ENCODE measurements at regions not wholly inside any gene's neighbourhood (a gene's known extent, or its start where the extent isn't known, plus 50 kb on each side); places are given as distances from the start of the nearest gene placed in this dataset.

DNA sequence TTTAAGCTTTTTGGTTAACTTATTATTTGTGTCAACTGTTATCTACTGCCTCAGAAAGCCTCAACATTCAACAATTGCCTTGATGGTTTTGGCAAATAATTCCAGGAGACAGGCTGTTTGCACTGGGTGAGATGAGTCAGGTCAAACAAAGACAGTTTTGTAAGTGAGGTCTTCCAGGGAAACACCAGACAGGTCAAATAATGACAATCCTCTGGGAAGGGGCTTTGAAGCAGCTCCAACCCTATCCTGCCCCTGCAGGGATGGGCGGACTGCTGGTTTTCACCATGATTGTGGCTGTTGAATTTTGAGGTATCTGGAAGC lies 79.4 kb upstream of the PRR23E start:
- no peak overlapping the region for H3K27ac Mint-ChIP-seq (ENCODE audit: unreplicated experiment)
- no peaks in the 10 kb centered on the region for H3K4me1 ChIP-seq
- no peaks in the 10 kb centered on the region for H3K27me3 ChIP-seq (replicated peaks; ENCODE audit: control insufficient read depth, insufficient read depth, low read length)
- no peaks in the 10 kb centered on the region for H3K36me3 ChIP-seq (ENCODE audit: control insufficient read depth, insufficient read depth, low read length)
- CTCF ChIA-PET, result no interaction called here
- intact Hi-C loops (cut with micrococcal nuclease; ENCODE audit: unreplicated experiment), result no loop called here
- no peak for DNase-seq
- no peak overlapping the region for H3K4me3 ChIP-seq (ENCODE audit: low read depth, low read length)
- BruUV-seq (replicated peaks), result no TSS peak
- peaks cover 3% of the 10 kb centered on the region for H3K27me3 Mint-ChIP-seq (ENCODE audit: insufficient read depth, unreplicated experiment)
- H3K4me3 Mint-ChIP-seq (ENCODE audit: unreplicated experiment), result no peak overlapping the region
- TF ChIP-seq, protein P1, sequence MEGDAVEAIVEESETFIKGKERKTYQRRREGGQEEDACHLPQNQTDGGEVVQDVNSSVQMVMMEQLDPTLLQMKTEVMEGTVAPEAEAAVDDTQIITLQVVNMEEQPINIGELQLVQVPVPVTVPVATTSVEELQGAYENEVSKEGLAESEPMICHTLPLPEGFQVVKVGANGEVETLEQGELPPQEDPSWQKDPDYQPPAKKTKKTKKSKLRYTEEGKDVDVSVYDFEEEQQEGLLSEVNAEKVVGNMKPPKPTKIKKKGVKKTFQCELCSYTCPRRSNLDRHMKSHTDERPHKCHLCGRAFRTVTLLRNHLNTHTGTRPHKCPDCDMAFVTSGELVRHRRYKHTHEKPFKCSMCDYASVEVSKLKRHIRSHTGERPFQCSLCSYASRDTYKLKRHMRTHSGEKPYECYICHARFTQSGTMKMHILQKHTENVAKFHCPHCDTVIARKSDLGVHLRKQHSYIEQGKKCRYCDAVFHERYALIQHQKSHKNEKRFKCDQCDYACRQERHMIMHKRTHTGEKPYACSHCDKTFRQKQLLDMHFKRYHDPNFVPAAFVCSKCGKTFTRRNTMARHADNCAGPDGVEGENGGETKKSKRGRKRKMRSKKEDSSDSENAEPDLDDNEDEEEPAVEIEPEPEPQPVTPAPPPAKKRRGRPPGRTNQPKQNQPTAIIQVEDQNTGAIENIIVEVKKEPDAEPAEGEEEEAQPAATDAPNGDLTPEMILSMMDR (IDR thresholded peaks at IDR 0.05; ENCODE audit: insufficient read depth in 1 of 2, low read depth in 1 of 2, low read length in 1 of 2, severe bottlenecking in 1 of 2, unreplicated experiment in 1 of 2), result no peak
- H3K36me3 Mint-ChIP-seq (ENCODE audit: insufficient read depth, unreplicated experiment), result no peaks in the 10 kb centered on the region
- POLR2A ChIA-PET, result no interaction called here
- peaks cover 20% of the 10 kb centered on the region for H3K9me3 ChIP-seq
- no peaks in the 10 kb centered on the region for H3K4me1 Mint-ChIP-seq (ENCODE audit: low read depth, unreplicated experiment)
- peaks cover 6% of the 10 kb centered on the region for H3K9me3 Mint-ChIP-seq (ENCODE audit: unreplicated experiment)

DNA sequence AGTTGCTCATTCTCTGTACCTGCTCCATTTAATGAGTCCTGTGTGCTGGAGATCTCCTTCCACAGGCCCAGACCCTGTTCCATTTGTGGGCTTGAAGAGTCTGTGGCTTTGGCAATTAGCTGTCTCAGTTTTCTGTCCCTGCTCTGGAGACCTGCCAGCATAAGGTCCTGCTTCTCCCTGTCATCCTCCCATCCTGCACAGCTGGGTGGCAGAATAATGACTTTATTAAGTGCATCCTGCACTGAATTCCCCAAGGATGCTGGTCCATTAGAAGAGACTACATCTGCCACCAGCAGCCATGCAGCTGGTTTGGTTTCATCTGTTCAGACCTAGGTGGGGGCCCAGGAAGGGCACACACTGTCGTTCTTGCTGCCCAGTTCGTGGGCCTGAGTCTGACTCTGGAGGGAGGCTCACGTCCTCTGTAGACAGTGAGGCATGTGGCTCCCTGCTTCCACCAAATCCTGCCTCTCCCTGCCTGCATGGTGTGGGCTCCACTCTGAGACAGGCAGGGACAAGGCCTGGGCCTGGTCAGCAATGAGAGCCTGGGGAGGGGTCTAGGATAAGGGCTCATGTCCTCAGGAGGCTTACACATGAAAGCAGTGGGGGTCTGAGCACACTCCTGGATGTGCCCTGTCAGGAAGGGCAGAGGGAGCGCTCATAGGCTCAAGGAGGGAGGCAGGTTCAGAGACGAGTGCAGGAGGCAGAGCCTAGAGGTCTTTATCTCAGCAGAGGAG lies 78.4 kb upstream of the PRR23E start:
- Histone ChIP-seq H3K36me3 (ENCODE audit: control insufficient read depth, insufficient read depth, low read length) (no peaks in the 10 kb centered on the region), H3K4me1 (no peaks in the 10 kb centered on the region), H3K4me3 (ENCODE audit: low read depth, low read length) (no peak overlapping the region), H3K27me3 (replicated peaks; ENCODE audit: control insufficient read depth, insufficient read depth, low read length) (no peaks in the 10 kb centered on the region), H3K9me3 (peaks cover 20% of the 10 kb centered on the region)
- Mint-ChIP-seq H3K4me1 (ENCODE audit: low read depth, unreplicated experiment) (no peaks in the 10 kb centered on the region), H3K36me3 (ENCODE audit: insufficient read depth, unreplicated experiment) (no peaks in the 10 kb centered on the region), H3K9me3 (ENCODE audit: unreplicated experiment) (no peaks in the 10 kb centered on the region), H3K27me3 (ENCODE audit: insufficient read depth, unreplicated experiment) (peaks cover 3% of the 10 kb centered on the region), H3K27ac (ENCODE audit: unreplicated experiment) (no peak overlapping the region), H3K4me3 (ENCODE audit: unreplicated experiment) (no peak overlapping the region)
- ChIA-PET POLR2A (no interaction called here), CTCF (no interaction called here)
- TF ChIP-seq, protein P1 (IDR thresholded peaks at IDR 0.05; ENCODE audit: insufficient read depth in 1 of 2, low read depth in 1 of 2, low read length in 1 of 2, severe bottlenecking in 1 of 2, unreplicated experiment in 1 of 2), result no peak
- no TSS peak for BruUV-seq (replicated peaks)
- intact Hi-C loops (cut with micrococcal nuclease; ENCODE audit: unreplicated experiment), result no loop called here
- DNase-seq, result no peak

DNA sequence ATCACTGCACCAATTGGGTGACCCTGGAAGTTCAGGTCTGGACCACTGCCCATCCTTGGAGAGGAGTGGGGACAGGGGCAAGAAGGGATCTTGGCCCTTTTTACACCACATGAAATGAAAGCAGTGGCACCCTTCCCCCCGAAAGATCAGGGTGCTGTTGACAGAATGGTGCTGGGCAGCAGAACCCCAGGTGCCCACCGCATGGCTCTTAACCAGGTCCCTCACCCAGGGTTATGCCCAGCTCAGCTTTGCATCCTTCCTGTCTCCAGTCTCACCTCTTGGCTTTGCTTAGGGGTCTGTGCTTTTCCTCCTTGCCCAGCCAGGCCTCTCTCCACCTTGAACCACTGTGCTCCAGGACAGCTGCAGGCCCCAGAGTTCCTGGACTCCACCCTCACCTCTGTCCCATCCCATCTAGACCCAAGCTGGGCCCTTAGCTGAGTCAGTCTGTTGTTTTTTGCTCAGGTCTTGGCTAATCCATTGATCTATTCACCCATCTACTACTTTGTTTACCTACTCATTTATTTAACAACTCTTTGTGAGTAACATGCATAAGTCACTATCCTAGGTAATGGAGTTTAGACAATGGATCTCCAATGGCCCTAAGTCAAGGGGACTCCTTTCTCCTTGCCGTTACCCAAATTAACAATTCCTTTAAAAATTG lies 77.1 kb upstream of the PRR23E start:
- peaks cover 3% of the 10 kb centered on the region for H3K27me3 Mint-ChIP-seq (ENCODE audit: insufficient read depth, unreplicated experiment)
- intact Hi-C loops (cut with micrococcal nuclease; ENCODE audit: unreplicated experiment), result no loop called here
- Histone ChIP-seq H3K36me3 (ENCODE audit: control insufficient read depth, insufficient read depth, low read length) (no peaks in the 10 kb centered on the region), H3K4me3 (ENCODE audit: low read depth, low read length) (no peak overlapping the region), H3K27me3 (replicated peaks; ENCODE audit: control insufficient read depth, insufficient read depth, low read length) (no peaks in the 10 kb centered on the region), H3K9me3 (peaks cover 18% of the 10 kb centered on the region), H3K4me1 (no peaks in the 10 kb centered on the region)
- BruUV-seq (replicated peaks), result no TSS peak
- H3K4me3 Mint-ChIP-seq (ENCODE audit: unreplicated experiment), result no peak overlapping the region
- TF ChIP-seq, protein P1 (IDR thresholded peaks at IDR 0.05; ENCODE audit: insufficient read depth in 1 of 2, low read depth in 1 of 2, low read length in 1 of 2, severe bottlenecking in 1 of 2, unreplicated experiment in 1 of 2), result no peak
- no peak overlapping the region for H3K27ac Mint-ChIP-seq (ENCODE audit: unreplicated experiment)
- ChIA-PET POLR2A (no interaction called here), CTCF (no interaction called here)
- H3K9me3 Mint-ChIP-seq (ENCODE audit: unreplicated experiment), result no peaks in the 10 kb centered on the region
- H3K36me3 Mint-ChIP-seq (ENCODE audit: insufficient read depth, unreplicated experiment), result no peaks in the 10 kb centered on the region
- no peak for DNase-seq
- H3K4me1 Mint-ChIP-seq (ENCODE audit: low read depth, unreplicated experiment), result no peaks in the 10 kb centered on the region
